ENCODE measurements at regions not wholly inside any gene's neighbourhood (a gene's known extent, or its start where the extent isn't known, plus 50 kb on each side); places are given as distances from the start of the nearest gene placed in this dataset.
A peak's percentile ranks its signal among the peaks of the same experiment; 100 is the strongest.
"Not testable (repeated sequence)": the region's sequence is repeated elsewhere in the genome, so short reads cannot be mapped to it uniquely, and the experiment has no call there.

GRCh38 chr7:16933296-16934279, 51.8 kb upstream of the AGR3 start:
- DNase-seq = peak; percentile 79

- peak; percentile 43 for DNase-seq
Observed at GRCh38 chr7:16934722-16935340, 53.0 kb upstream of the AGR3 start.

GRCh38 chr7:16935341-16935735, 53.6 kb upstream of the AGR3 start:
- no peak for DNase-seq

GRCh38 chr7:16936626-16937422, 55.0 kb upstream of the AGR3 start:
- DNase-seq = no peak

GRCh38 chr7:16939161-16939560, 57.4 kb upstream of the AGR3 start:
- DNase-seq = no peak

- no peak for DNase-seq
Observed at GRCh38 chr7:16940776-16941175, 59.0 kb upstream of the AGR3 start.

- no peak for DNase-seq
Observed at GRCh38 chr7:16942929-16943509, 61.2 kb upstream of the AGR3 start.

- DNase-seq = peak; percentile 55
Observed at GRCh38 chr7:16944936-16945335, 63.2 kb upstream of the AGR3 start.

- no peak for DNase-seq
Observed at GRCh38 chr7:16945372-16945771, 63.6 kb upstream of the AGR3 start.

- not testable (repeated sequence) for DNase-seq
Observed at GRCh38 chr7:16948110-16948509, 66.3 kb upstream of the AGR3 start.

- DNase-seq = no peak
Observed at GRCh38 chr7:16951483-16952080, 69.8 kb upstream of the AGR3 start.

GRCh38 chr7:16954321-16954720, 72.5 kb upstream of the AGR3 start:
- DNase-seq = no peak

GRCh38 chr7:16958724-16959123, 76.9 kb upstream of the AGR3 start:
- no peak for DNase-seq

GRCh38 chr7:16960337-16960965, 78.7 kb upstream of the AGR3 start:
- DNase-seq = no peak

- no peak for DNase-seq
Observed at GRCh38 chr7:16961641-16962040, 79.9 kb upstream of the AGR3 start.

- no peak for DNase-seq
Observed at GRCh38 chr7:16963044-16963443, 81.3 kb upstream of the AGR3 start.

GRCh38 chr7:16965697-16966096, 83.9 kb upstream of the AGR3 start:
- not testable (repeated sequence) for DNase-seq

GRCh38 chr7:16967300-16967811, 85.6 kb upstream of the AGR3 start:
- no peak for DNase-seq

GRCh38 chr7:16970732-16971482, 89.1 kb upstream of the AGR3 start:
- DNase-seq = no peak

GRCh38 chr7:16975712-16976111, 93.9 kb upstream of the AGR3 start:
- DNase-seq = no peak

Measured in suppressor macrophage treated with lipopolysaccharide for 4 hours (primary cell).